ENCODE measurements at regions not wholly inside any gene's neighbourhood (a gene's known extent, or its start where the extent isn't known, plus 50 kb on each side); places are given as distances from the start of the nearest gene placed in this dataset.

GRCh38 chr1:88063605-88064004 is 620.5 kb upstream of the PKN2 start:
- DNase-seq (ENCODE audit: low read depth) = no peak

GRCh38 chr1:88068407-88068960 is 615.6 kb upstream of the PKN2 start:
- no peak for DNase-seq (ENCODE audit: low read depth)

- no peak for DNase-seq (ENCODE audit: low read depth)
Measured at GRCh38 chr1:88070956-88071355, 613.1 kb upstream of the PKN2 start.

GRCh38 chr1:88074661-88075060 is 609.4 kb upstream of the PKN2 start:
- DNase-seq (ENCODE audit: low read depth) = no peak

- DNase-seq (ENCODE audit: low read depth) = no peak
Measured at GRCh38 chr1:88075813-88076212, 608.3 kb upstream of the PKN2 start.

- DNase-seq (ENCODE audit: low read depth) = no peak
Measured at GRCh38 chr1:88079036-88079435, 605.0 kb upstream of the PKN2 start.

GRCh38 chr1:88080875-88081274 is 603.2 kb upstream of the PKN2 start:
- DNase-seq (ENCODE audit: low read depth) = no peak

DNA sequence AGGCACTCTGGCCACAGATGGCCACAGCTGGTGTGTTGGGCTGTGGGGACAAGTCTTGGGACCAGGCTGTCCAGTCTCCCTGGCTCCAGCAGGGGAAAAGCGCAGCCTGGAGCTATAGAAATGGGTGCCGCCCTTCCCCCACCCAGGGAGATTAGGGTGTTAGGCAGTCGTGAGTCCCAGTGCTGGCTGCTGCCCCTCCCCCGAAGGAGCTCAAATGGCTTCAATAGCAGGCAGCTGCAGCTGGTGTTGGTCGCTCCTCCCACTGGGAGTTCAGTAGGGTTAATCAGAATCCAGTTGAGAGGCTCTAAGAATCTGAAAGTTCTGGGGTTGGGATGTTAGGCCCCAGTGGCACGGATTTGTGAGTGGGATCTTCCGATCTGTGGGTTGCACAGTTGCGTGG is 595.6 kb upstream of the PKN2 start:
- no peak for DNase-seq (ENCODE audit: low read depth)

- no peak for DNase-seq (ENCODE audit: low read depth)
Measured at GRCh38 chr1:88089961-88090360, 594.1 kb upstream of the PKN2 start.

DNA sequence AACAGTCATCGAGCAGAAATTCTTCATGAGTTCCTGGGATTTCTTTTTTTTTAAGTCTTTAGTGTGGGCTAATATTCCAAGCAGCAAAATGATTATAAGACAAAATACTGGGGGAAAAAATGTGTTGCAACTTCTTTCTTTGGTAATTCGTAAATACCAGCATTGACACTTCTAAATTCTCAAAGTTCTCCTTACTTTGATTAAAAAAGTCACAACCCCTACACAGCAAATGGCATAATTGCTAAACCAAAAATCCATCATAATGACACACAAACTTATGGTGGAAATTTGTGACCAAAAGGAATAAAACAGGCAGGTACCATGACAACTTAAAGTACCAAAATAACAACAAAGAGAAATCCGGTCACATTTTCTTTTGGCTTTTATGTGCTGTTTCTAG is 585.2 kb upstream of the PKN2 start:
- DNase-seq (ENCODE audit: low read depth) = no peak

DNA sequence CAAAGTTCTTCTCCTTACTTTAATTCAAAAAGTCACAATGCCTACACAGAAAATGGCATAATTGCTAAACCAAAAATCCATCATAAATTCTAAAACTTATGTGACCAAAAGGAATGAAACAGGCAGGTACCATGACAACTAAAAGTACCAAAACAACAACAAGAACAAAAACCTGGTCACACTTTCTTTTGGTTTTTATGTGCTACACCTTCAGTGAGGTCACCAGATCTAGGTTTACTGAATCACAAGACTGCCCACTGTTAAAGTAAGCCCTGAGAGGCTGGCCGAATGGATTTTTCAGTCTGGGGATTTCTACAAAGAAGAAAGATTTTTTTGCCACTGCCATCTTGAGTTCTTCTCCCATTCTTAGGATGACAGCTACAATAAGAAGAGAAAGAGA is 583.0 kb upstream of the PKN2 start:
- no peak for DNase-seq (ENCODE audit: low read depth)

DNA sequence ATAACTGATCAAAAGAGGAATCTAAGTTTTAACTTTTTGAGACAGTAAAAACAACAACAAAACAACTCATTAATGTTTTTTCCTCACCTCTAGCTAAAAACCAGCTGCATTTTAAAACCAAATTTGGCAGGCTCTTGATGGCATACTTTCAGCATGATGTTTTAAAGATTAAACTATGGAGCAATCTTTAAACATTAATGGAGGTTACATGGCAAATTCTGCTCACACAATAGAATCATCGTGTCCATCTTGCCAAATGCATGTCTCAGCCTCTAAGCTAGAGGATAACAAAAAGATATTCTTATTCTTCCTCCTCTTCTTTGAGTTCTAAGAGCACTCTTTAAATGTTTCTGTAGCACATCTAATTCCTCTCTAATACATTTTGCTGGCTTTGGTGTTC is 579.8 kb upstream of the PKN2 start:
- no peak for DNase-seq (ENCODE audit: low read depth)

DNA sequence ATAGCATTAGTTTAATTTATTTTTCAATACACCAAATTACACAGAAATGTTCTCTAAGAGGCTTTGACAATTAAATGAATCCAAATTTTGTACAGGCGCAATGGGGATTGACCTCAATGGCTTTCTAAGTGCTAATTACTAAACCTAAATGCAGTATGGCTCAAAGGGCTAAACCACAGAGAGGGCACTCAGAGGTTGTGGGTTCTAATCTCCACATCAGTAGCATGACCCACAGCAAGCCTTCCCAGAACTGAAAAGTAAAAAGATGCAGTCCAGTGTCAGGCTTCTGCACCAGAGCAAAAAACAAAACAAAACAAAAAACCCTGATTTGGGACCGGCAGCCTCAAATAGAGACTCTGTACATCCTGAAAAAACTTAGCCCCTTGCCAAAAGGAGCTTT is 579.2 kb upstream of the PKN2 start:
- DNase-seq (ENCODE audit: low read depth) = no peak

- no peak for DNase-seq (ENCODE audit: low read depth)
Measured at GRCh38 chr1:88111816-88112215, 572.3 kb upstream of the PKN2 start.

- no peak for DNase-seq (ENCODE audit: low read depth)
Measured at GRCh38 chr1:88117597-88117996, 566.5 kb upstream of the PKN2 start.

DNA sequence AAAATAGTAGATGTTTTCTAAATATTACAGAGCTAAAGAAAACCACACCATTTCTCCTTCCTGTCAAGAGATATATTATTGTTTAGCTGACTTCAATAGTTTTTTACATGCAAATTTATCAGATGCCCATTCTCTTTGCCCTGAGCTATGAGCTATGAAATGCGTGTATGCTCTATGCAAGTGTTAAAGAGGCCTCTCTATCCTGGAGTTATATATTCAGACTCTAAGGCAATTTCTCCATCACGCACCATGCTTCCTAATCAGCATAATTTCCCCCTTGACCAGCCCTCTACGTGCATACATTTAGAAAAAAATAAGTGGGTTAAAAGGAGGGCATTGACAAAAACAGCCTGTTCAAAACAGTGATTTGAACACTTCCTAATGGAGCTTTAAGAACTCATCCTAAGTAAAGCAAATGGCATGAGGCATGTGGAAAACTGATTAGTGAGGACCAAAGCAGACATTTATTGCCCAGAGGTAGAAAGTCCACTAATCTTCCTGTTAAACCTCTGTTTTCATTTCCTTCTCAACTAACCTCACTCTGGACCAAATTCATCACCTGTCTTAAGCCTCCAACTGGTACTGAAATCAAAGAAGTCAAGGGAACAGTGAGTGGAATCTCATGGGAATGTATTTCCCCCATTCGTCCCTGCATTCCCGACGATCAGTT is 565.8 kb upstream of the PKN2 start:
- no peak for DNase-seq (ENCODE audit: low read depth)

DNA sequence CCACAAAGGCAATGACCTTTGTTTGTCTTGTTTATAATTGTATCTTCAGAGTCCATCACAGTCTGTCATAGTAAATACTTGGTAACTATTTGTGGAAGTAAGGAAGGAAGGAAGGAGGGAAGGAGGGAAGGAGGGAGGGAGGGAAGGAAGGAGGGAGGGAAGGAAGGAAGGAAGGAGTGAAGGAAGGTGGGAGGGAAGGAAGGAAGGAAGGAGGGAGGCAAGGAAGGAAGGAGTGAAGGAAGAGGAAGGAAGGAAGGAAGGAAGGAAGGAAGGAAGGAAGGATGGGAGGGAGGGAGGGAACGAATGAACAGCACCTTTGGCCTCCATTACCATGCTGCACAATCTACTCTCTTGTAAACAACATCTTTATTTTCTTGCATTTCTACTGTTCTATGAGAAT is 559.5 kb upstream of the PKN2 start:
- DNase-seq (ENCODE audit: low read depth) = no peak

DNA sequence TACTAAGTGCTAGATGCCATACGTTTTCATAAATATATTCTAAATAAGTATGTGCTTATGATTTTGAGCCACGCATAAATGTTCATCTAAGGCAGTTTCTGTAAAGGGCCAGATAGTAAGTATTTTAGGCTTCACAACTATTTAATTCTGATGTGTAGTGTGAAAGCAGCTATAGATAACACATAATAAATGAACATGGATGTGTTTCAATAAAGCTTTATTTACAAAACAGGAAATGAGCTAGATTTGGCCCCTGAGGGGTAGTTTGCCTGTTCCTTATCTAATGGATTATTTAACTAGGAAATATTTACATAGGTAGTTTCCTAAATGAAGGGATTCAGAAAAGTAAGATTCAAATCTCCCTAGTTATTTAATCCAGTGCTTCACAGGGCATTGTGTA is 557.6 kb upstream of the PKN2 start:
- no peak for DNase-seq (ENCODE audit: low read depth)

DNA sequence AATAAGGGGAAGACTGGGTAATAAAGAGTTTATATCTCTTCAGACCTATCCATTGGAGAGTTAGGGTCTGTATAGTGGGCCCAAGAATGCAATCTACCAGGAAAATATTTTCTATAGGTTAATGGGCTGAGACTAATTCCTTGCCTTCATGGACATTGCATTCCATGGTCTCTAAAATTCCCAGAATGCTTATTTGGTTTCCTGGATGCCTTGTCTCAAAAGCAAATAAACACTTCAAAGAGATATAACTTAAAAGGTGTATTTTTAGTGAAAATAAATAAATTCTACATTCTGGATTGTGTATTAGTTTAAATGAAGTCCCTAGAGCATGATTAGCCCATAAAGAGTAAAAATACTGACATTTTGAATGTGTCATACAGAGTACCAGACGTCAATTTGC is 550.1 kb upstream of the PKN2 start:
- no peak for DNase-seq (ENCODE audit: low read depth)

DNA sequence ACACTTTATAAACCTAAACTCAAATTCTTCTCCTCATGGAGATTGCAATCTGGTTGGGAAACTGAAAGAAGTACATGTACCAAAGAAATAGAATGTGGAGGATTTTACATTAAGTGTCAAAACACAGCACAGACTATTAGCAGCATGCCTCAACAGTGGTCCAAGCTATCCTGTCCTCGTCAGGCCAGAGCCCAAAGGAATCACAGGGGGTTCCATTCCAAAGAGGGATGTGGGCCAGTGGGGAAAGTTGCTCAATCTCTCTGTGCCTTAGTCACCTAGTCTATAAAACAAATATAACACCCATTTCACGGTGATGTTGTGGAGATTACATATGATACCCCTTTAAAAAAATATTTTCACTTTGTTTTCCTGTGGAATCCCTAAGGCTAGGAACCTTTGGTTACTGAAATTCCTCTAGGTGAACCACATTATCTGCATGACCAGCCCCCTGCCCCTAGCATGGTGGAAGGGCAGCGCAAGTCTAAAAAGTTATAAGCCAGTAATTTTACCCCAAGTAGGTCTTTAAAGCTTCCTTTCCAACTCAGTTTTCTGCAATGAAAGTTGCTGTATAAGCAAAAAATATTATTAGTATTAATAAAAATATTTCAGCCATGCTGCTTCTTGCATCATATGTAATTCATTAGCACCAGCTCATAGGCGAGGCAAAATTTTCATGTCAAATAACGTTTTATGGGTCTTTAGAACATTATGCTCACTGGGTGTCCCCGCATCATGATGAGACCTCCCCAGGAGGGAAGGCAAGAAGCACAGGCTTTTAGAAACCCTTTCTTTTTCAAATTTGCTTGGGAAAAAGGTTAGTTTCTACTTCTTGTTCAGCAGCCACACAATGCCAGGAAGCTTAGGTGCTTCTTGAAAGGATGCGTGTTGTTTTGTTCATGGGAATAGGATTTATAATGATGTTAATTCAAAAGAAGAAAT is 548.8 kb upstream of the PKN2 start:
- no peak for DNase-seq (ENCODE audit: low read depth)

DNA sequence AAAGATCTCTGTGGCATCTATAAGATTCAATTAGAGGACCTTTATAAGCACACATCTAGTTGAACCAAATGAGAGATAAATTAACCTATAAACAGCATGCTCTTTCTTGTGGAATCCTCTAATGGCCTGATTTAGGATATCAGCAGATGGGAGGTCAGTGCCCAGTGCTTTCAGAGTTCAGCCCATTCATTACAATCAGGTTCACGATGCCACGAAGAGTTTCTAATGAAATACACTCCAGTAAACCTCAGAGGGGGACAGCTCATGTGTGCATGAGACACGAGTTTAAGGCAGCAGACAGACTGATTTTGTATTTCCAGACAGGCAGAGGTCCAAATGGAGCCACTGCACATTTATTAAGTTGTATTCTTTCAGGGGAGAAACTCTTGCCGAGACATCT is 544.4 kb upstream of the PKN2 start:
- no peak for DNase-seq (ENCODE audit: low read depth)

DNA sequence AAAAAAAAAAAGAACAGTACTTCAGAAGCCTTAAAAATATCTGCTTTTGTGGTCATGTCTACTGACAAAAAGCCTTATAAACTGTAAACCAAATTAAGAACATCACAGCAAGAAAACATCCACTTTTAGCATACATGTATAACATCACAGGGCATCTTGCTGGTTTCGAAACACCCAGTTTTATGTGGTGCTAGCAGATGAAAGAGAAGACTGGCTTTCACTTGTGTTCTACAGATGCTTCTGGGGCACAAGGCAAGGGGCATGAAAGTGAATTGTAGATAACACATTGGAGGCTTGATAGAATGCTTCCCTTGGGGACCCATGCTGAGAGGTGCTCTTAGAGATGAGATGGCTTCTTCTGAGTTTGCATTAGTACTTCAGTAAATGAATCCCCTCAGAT is 543.7 kb upstream of the PKN2 start:
- DNase-seq (ENCODE audit: low read depth) = no peak

GRCh38 chr1:88141499-88142074 is 542.5 kb upstream of the PKN2 start:
- DNase-seq (ENCODE audit: low read depth) = no peak
